Neural cell (in vitro differentiated cells): ENCODE measurements at regions not wholly inside any gene's neighbourhood (a gene's known extent, or its start where the extent isn't known, plus 50 kb on each side); places are given as distances from the start of the nearest gene placed in this dataset.

Experiments used
- CTCF ChIP-seq: fragments of 450-650 bp; IDR thresholded peaks from 2 replicates; pipeline ENCODE4 v1.5.1; 2014; ENCODE audit warnings: antibody characterized with exemption, mild to moderate bottlenecking, moderate library complexity; ENCODE audit not compliant: poor library complexity, severe bottlenecking
- EZH2 ChIP-seq: fragments of 200-600, 300-800 bp; shearing (Covaris generic), sonication (generic); IDR thresholded peaks from 2 replicates; pipeline ENCODE4 v1.6.1; 2014; ENCODE audit warnings: antibody characterized with exemption, low read length, borderline replicate concordance, mild to moderate bottlenecking; ENCODE audit not compliant: insufficient read depth, poor library complexity, severe bottlenecking

- TF ChIP-seq CTCF, result no peak
- no peak for TF ChIP-seq EZH2
Observed at GRCh38 chr12:78540606-78541336, 323.8 kb upstream of the SYT1 start.
